H9 (cell line): ENCODE measurements at regions not wholly inside any gene's neighbourhood (a gene's known extent, or its start where the extent isn't known, plus 50 kb on each side); places are given as distances from the start of the nearest gene placed in this dataset.

Source experiments
- DNase-seq: peaks from one replicate; pipeline ENCODE4 v3.0.0-alpha.2; 2017
- H2AFZ ChIP-seq: one replicate; pipeline ENCODE4 v1.6.1; 2013; ENCODE audit warnings: mild to moderate bottlenecking, low read length, control low read depth, moderate library complexity
- H2AK5ac ChIP-seq: 2 replicates; pipeline ENCODE4 v1.6.1; 2013; ENCODE audit warnings: low read length, control low read depth, mixed read lengths; ENCODE audit not compliant: insufficient read length
- H2BK120ac ChIP-seq: one replicate; pipeline ENCODE4 v1.6.1; 2013; ENCODE audit warnings: low read depth, mild to moderate bottlenecking, low read length, control low read depth, inconsistent platforms; ENCODE audit not compliant: poor library complexity, severe bottlenecking
- H2BK12ac ChIP-seq: 2 replicates; pipeline ENCODE4 v1.6.1; 2013; ENCODE audit warnings: low read length, control low read depth, mixed read lengths, low read depth; ENCODE audit not compliant: insufficient read length
- H2BK15ac ChIP-seq: 2 replicates; pipeline ENCODE4 v1.6.1; 2013; ENCODE audit warnings: low read depth, low read length, control low read depth
- H2BK20ac ChIP-seq: one replicate; pipeline ENCODE4 v1.6.1; 2013; ENCODE audit warnings: low read depth, mild to moderate bottlenecking, low read length, control low read depth, inconsistent platforms; ENCODE audit not compliant: poor library complexity, severe bottlenecking
- H2BK5ac ChIP-seq: 2 replicates; pipeline ENCODE4 v1.6.1; 2013; ENCODE audit warnings: low read length, control low read depth, mixed read lengths; ENCODE audit not compliant: insufficient read length
- H3K14ac ChIP-seq: 2 replicates; pipeline ENCODE4 v1.6.1; 2013; ENCODE audit warnings: low read length, control low read depth; ENCODE audit not compliant: insufficient read depth
- H3K18ac ChIP-seq: 2 replicates; pipeline ENCODE4 v1.6.1; 2013; ENCODE audit warnings: low read depth, mild to moderate bottlenecking, mixed read lengths, low read length, control low read depth; ENCODE audit not compliant: insufficient read length
- H3K23ac ChIP-seq: 2 replicates; pipeline ENCODE4 v1.6.1; 2013; ENCODE audit warnings: low read length, control low read depth, mixed read lengths, low read depth; ENCODE audit not compliant: insufficient read length
- H3K23me2 ChIP-seq: 2 replicates; pipeline ENCODE4 v1.6.1; 2013; ENCODE audit warnings: low read depth, mild to moderate bottlenecking, mixed read lengths, low read length, control low read depth; ENCODE audit not compliant: insufficient read length, poor library complexity, severe bottlenecking
- H3K27ac ChIP-seq: 2 replicates; pipeline ENCODE4 v1.5.1; 2013; ENCODE audit warnings: low read length, control low read depth, mixed read lengths, low read depth; ENCODE audit not compliant: insufficient read length
- H3K27me3 ChIP-seq: 2 replicates; pipeline ENCODE4 v1.6.1; 2013; ENCODE audit warnings: low read length, control low read depth, inconsistent platforms; ENCODE audit not compliant: insufficient read depth
- H3K4ac ChIP-seq: 2 replicates; pipeline ENCODE4 v1.6.1; 2013; ENCODE audit warnings: low read depth, mild to moderate bottlenecking, control low read depth, inconsistent platforms, low read length, moderate library complexity
- H3K4me1 ChIP-seq: 2 replicates; pipeline ENCODE4 v1.6.1; 2013; ENCODE audit warnings: low read length, control low read depth, inconsistent platforms; ENCODE audit not compliant: insufficient read depth
- H3K4me2 ChIP-seq: 2 replicates; pipeline ENCODE4 v1.6.1; 2013; ENCODE audit warnings: low read length, control low read depth, mixed read lengths; ENCODE audit not compliant: insufficient read length, insufficient read depth
- H3K56ac ChIP-seq: 2 replicates; pipeline ENCODE4 v1.6.1; 2013; ENCODE audit warnings: low read depth, mild to moderate bottlenecking, mixed read lengths, low read length, control low read depth; ENCODE audit not compliant: insufficient read length
- H3K79me1 ChIP-seq: 2 replicates; pipeline ENCODE4 v1.6.1; 2013; ENCODE audit warnings: low read depth, mild to moderate bottlenecking, moderate library complexity, low read length, control low read depth, inconsistent platforms; ENCODE audit not compliant: insufficient read depth, poor library complexity, severe bottlenecking
- H3K79me2 ChIP-seq: 2 replicates; pipeline ENCODE4 v1.6.1; 2013; ENCODE audit warnings: low read length, control low read depth, inconsistent platforms; ENCODE audit not compliant: insufficient read depth
- H3K9ac ChIP-seq: 2 replicates; pipeline ENCODE4 v1.6.1; 2013; ENCODE audit warnings: low read length, control low read depth, mixed read lengths; ENCODE audit not compliant: insufficient read length; ENCODE audit errors: extremely low read depth
- H3K9me3 ChIP-seq: one replicate; pipeline ENCODE4 v1.6.1; 2013; ENCODE audit warnings: low read depth, low read length, inconsistent platforms; ENCODE audit not compliant: control insufficient read depth
- H3T11ph ChIP-seq: one replicate; pipeline ENCODE4 v1.6.1; 2013; ENCODE audit warnings: mild to moderate bottlenecking, low read length, control low read depth, inconsistent platforms
- H4K20me1 ChIP-seq: one replicate; pipeline ENCODE4 v1.6.1; 2013; ENCODE audit not compliant: control insufficient read depth, insufficient read length, insufficient read depth
- H4K5ac ChIP-seq: 2 replicates; pipeline ENCODE4 v1.6.1; 2013; ENCODE audit warnings: low read depth, mild to moderate bottlenecking, mixed read lengths, low read length, control low read depth; ENCODE audit not compliant: insufficient read length
- H4K8ac ChIP-seq: replicated peaks from 2 replicates; pipeline ENCODE4 v1.6.1; 2013; ENCODE audit warnings: low read length, control low read depth, mixed read lengths, low read depth; ENCODE audit not compliant: insufficient read length
- H4K91ac ChIP-seq: 2 replicates; pipeline ENCODE4 v1.6.1; 2013; ENCODE audit warnings: low read depth, mild to moderate bottlenecking, moderate library complexity, mixed read lengths, low read length, control low read depth; ENCODE audit not compliant: insufficient read length
- H3K27ac Mint-ChIP-seq, 3 experiments: 2 replicates in 2 of 3; 3 replicates in 1 of 3; pipeline ENCODE4 v1.8.0; 2020 to 2021; ENCODE audit warnings: mixed read lengths in 3 of 3, mild to moderate bottlenecking in 1 of 3, moderate library complexity in 1 of 3
- H3K27me3 Mint-ChIP-seq: 2 replicates; pipeline ENCODE4 v1.8.0; 2021; ENCODE audit warnings: low read depth, mild to moderate bottlenecking, moderate library complexity, mixed read lengths
- H3K36me3 Mint-ChIP-seq, 3 experiments: 2 replicates in 2 of 3; 3 replicates in 1 of 3; pipeline ENCODE4 v1.8.0; 2020 to 2021; ENCODE audit warnings: low read depth in 3 of 3, mixed read lengths in 3 of 3; ENCODE audit not compliant: insufficient read depth in 1 of 3
- H3K4me1 Mint-ChIP-seq, 2 experiments: 2 replicates each; pipeline ENCODE4 v1.8.0; 2020; ENCODE audit warnings: mixed read lengths in 2 of 2
- H3K4me3 Mint-ChIP-seq, 2 experiments: 2 replicates in 1 of 2; 3 replicates in 1 of 2; pipeline ENCODE4 v1.8.0; 2020 to 2021; ENCODE audit warnings: mild to moderate bottlenecking in 2 of 2, mixed read lengths in 2 of 2, moderate library complexity in 1 of 2
- H3K9me3 Mint-ChIP-seq, 2 experiments: 2 replicates in 1 of 2; 3 replicates in 1 of 2; pipeline ENCODE4 v1.8.0; 2020; ENCODE audit warnings: mild to moderate bottlenecking in 2 of 2, mixed read lengths in 2 of 2, moderate library complexity in 1 of 2
- CTCF ChIP-seq: fragments of 200-600 bp; sonication (generic); conservative IDR thresholded peaks from 3 replicates; pipeline ENCODE4 v1.8.0; 2021; ENCODE audit warnings: antibody characterized with exemption, mild to moderate bottlenecking
- WGBS: extraction: QIAGEN DNeasy Blood & Tissue Kit; methylation state at CpG from one replicate; pipeline ENCODE4 v1.1.7; 2013; ENCODE audit warnings: missing lambda C conversion rate, low lambda C conversion rate, mixed read lengths; ENCODE audit not compliant: insufficient read length; ENCODE audit errors: extremely low coverage; 5-methylcytosine and 5-hydroxymethylcytosine counted together

DNA sequence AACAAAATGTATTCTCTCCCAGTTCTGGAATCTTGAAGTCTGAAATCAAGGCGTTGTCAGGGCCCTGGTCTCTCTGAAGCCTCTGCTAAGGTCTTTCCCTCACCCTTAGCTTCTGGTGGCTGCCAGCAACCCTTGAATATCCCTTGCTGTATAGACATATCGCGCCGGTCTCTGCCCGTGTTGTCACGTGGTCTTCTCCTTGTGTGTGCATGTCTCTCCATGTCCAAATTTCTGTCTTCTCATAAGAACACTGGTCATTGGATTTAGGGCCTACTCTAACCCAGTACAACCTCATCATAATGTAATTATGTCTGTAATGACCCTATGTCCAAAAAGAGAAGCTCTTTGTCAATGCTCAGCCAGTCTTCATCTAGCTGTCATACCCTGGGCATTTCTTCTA, 85.7 kb upstream of the ETS2 start:
- no peak overlapping the region; a peak in 1 of 7 replicates for H3K27ac Mint-ChIP-seq
- peaks cover 6 to 7% of the 10 kb centered on the region in 2 experiments; a peak in 4 of 5 replicates for H3K9me3 Mint-ChIP-seq

More for the DNA sequence above, 85.7 kb upstream of the ETS2 start:
- no peaks in the 10 kb centered on the region for H3K23me2 ChIP-seq
- H3K9me3 ChIP-seq: no peaks in the 10 kb centered on the region
- H3K27me3 ChIP-seq: no peaks in the 10 kb centered on the region
- H2AK5ac ChIP-seq: no peak overlapping the region
- no peak overlapping the region for H3K9ac ChIP-seq
- no peak overlapping the region for H3K18ac ChIP-seq
- Mint-ChIP-seq H3K4me1 (peaks cover 4 to 9% of the 10 kb centered on the region in 2 experiments; a peak in 3 of 4 replicates), H3K36me3 (peaks cover 0 to 8% (median 0%) of the 10 kb centered on the region in 3 experiments; a peak in 1 of 7 replicates), H3K27me3 (no peaks in the 10 kb centered on the region), H3K4me3 (no peak overlapping the region)
- no peak overlapping the region for H2BK120ac ChIP-seq
- whole genome bisulfite sequencing: no CpG with 5 or more reads among the region's 6 CpGs
- H2AFZ ChIP-seq: no peak overlapping the region
- H3K23ac ChIP-seq: no peak overlapping the region
- H3K4me2 ChIP-seq: no peak overlapping the region
- H3K79me2 ChIP-seq: no peaks in the 10 kb centered on the region
- H4K8ac ChIP-seq: no peak overlapping the region
- H2BK5ac ChIP-seq: no peak overlapping the region
- H3K27ac ChIP-seq: no peak overlapping the region
- no peak overlapping the region for H2BK20ac ChIP-seq
- H3K14ac ChIP-seq: no peak overlapping the region
- no peak overlapping the region for H3T11ph ChIP-seq
- no peak overlapping the region for H4K5ac ChIP-seq
- H3K4ac ChIP-seq: no peak overlapping the region
- H3K56ac ChIP-seq: no peak overlapping the region
- no peak overlapping the region for H4K91ac ChIP-seq
- H2BK15ac ChIP-seq: no peak overlapping the region
- no peaks in the 10 kb centered on the region for H3K4me1 ChIP-seq
- DNase-seq: no peak
- no peaks in the 10 kb centered on the region for H3K79me1 ChIP-seq
- H4K20me1 ChIP-seq: no peaks in the 10 kb centered on the region
- no peak for TF ChIP-seq CTCF
- no peak overlapping the region for H2BK12ac ChIP-seq
